ENCODE measurements at regions not wholly inside any gene's neighbourhood (a gene's known extent, or its start where the extent isn't known, plus 50 kb on each side); places are given as distances from the start of the nearest gene placed in this dataset.
"Not testable (repeated sequence)": the region's sequence is repeated elsewhere in the genome, so short reads cannot be mapped to it uniquely, and the experiment has no call there.

DNA sequence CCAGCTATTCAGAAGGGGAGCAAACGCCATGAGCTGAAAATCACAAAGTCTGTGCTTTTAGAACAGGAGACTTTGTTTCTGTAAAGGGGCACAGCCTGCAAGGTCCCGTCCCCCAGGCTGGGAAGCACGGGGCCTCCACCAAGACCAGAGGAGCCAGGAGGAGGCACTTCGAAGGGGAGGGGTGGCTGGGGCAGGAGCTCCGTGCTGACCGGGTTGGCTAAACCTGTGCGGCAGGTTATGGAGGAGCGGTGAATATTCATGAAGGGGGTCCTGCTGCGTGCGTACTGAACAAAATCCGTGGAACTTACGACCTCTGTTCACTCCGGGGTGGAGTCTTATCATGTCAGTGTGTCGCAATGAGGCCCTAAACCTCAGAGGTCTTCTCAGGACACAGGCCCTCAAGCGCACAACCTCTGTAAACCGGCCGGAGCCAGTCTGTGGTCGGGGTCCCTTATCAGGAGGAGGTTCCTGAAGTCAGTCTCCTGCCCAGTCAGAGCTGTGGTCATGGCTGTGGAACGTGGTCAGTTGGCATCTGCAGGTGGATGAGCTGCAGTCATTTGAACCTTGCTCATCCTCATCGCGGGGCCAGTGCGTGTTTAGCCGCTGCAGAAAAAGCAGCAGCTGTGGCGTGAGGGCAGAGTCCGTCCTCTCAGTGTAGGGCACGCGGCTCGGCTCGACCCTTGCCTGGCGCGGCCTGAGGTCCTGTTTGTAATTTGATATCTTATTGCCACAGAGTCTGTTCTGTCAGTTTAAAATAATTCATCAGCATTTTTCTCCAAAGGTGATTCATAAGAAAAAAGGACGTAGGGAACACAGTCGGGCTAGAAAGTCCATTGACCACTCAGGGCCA lies 5507.7 kb upstream of the TPTE start:
- not testable (repeated sequence) for DNase-seq (ENCODE audit: low spot score)

DNA sequence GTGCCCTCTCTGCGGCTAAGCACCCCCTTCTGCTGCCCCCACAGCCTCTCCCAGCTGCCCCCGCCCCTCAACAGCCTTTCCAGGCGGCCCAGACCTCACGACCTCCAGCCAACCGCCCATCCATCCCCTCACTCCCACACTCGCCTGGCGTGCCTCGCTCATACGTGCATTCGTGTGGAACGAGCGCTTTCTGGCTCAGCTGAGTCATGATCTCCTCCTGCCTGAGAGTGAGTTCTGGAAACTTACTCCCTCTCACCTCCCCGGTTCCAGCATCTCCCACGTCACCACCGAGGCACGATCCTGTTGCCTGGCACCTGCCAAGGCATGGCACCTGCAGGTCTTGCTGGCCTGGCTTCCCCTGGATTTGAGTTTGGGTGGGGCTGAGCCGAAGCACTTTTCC lies 5506.2 kb upstream of the TPTE start:
- not testable (repeated sequence) for DNase-seq (ENCODE audit: low spot score)

DNA sequence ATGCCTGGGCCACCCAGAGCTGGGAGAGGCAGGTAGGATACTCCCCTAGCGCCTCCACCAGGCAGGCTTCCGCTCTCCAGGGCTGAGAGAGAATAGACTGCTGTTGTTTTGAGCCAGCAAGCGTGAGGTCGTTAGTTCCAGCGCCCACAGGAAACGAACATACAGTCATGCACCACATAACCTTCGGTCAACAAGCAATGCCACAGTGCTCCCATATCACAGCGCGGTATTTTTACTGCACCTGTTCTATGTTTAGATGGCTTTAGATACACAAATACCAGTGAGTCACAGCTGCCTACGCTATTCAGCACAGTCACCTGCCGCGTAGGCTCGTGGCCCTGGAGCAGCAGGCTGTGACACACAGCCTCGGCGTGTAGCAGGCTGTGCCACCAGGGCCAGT lies 5502.3 kb upstream of the TPTE start:
- not testable (repeated sequence) for DNase-seq (ENCODE audit: low spot score)

DNA sequence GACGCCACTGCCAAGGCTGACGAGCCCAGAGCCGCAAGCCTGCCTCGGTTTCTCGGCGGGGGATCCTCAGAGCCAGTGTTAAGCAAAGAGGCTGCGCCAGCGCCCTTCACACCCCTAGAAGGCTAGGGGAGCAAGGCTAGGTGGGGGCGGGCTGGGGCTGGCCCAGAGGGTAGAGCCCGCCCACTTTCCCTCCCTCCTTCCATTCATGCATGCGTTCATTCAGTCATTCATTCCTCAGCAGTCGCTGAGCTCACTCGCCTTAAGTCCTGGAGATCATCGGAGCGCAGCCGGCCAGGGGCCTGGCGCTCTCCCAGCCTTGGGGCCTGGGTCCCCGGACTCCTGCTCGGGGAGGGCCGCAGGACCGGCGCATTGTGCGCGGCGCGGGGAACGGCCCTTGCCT lies 5499.6 kb upstream of the TPTE start:
- DNase-seq (ENCODE audit: low spot score): not testable (repeated sequence)

DNA sequence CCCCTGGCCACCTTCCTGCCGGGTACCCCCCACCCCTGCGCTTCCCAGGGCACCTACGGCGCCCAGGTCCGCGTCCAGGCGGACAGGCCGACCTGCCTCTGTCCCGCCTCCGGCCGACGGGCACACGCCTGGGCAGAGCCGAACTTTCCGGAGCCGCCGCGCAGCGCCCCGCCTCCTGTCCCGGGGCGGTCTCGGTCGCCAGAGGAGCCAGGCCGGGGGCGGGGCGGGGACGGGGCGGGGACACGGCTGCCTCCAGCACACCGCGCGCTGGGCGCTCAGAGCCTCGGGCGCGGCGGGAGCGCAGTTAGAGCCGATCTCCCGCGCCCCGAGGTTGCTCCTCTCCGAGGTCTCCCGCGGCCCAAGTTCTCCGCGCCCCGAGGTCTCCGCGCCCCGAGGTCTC lies 5499.1 kb upstream of the TPTE start:
- not testable (repeated sequence) for DNase-seq (ENCODE audit: low spot score)

DNA sequence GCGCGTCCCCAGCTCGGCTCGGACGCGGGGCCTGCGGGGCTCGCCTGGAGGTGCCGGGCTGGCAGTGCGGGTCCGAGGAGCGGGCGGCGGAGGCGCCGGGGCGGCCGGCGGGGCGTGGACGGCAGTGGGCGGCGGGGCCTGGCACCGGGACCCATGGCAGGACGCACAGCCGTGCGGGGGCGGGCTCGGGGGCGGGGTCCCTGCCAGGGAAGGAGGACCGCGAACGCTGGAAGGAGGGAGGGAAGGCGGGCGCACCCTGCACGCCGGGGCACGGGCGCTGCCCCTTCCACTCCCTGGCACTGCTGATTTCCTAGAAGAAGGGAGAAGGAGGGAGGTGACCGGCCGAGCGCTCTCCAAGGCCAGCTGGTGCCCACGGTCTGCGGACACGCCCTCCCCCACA lies 5498.6 kb upstream of the TPTE start:
- DNase-seq (ENCODE audit: low spot score): not testable (repeated sequence)

DNA sequence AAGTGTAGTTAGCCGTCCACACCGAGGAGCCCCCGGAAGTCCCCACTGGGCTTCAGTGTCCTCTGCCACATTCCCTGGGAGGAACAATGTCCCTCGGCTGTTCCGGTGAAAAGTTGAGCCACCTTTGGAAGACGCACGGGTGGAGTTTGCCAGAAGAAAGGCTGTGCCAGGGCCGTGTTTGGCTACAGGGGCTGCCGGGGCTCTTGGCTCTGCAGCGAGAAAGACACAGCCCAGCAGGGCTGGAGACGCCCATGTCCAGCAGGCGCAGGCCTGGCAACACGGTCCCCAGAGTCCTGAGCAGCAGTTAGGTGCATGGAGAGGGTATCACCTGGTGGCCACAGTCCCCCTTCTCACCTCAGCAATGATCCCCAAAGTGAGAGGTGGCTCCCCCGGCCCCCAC lies 5486.2 kb upstream of the TPTE start:
- not testable (repeated sequence) for DNase-seq (ENCODE audit: low spot score)

DNA sequence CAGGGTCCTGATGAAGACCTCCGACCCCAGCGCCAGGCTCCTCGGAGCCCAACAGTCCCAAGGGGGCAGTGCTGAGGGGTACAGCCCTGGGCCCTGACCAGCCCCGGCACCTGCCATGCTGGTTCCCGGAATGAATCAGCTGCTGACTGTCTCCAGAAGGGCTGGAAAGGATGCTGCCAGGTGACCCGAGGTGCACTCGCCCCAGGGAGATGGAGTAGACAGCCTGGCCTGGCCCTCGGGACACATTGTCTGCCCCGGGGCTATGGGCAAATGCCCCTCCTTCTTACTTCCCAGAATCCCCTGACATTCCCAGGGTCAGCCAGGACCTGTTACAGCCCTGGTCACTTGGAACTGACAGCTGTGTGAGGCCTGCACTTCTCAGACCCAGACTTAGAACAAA lies 5485.8 kb upstream of the TPTE start:
- not testable (repeated sequence) for DNase-seq (ENCODE audit: low spot score)

DNA sequence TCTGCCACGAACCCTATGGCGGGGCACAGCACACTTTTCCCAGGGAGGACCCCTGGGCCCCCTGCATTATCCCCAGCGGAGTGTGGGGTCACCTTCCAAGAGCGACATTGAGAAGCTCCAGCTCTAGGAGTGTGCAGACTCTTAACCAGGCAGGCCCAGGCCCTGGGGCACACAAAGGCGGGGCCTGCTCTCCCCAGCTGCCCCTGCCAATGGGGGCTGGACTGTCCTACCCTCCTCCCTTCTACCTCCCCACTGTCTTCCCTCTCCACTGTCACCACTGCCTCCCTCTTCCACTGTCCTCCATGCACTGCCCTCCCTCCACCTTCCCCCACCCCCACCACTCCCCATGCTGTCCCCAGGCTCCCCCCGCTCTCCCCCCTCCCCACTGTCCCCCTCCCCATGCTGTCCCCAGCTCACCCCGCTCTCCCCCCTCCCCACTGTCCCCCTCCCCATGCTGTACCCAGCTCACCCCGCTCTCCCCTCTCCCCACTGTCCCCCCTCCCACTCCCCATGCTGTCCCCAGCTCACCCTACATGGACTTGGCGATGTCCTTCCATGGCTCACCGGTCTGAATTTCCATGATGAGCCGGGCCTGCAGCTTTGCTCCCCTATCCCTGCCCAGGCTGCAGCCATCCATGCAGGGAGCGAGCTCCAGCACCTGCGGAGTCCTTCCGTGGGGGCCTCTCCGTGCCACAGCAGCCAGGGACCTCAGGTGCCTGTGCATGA lies 5483.6 kb upstream of the TPTE start:
- DNase-seq (ENCODE audit: low spot score): not testable (repeated sequence)

DNA sequence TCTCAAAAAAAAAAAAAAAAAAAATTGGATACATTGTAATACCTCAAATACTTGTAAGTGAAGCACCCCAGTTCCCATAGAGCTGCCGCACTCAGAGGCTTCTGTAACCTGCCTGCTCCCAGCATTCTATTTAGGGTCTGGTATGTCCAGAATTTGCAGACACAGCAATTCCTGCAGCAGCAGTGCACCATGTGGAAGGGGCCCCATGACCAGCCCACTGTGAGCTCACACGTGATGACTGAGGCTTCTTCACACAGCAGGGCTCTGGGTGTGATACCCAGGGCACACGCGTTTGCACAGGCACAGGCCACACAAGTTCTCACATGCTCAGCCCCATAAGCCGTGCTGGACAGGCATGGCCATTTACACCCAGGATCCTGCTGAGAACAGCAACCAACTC lies 5481.5 kb upstream of the TPTE start:
- DNase-seq (ENCODE audit: low spot score): not testable (repeated sequence)

DNA sequence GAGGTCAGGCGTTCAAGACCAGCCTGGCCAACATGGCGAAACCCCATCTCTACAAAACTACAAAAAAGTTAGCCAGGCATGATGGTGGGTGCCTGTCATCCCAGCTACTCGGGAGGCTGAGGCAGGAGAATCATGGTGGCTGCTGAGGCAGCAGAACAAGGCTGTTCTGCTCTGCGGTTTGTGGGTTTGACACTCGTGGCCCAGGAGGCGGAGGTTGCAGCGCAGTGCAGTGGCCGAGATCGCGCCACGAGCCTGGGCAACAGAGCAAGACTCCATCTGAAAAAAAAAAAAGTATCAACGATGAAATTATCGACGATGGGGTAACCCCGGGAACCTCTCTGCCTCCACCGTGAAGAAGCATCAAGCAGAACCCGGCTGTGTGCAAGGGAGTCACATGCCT lies 5478.8 kb upstream of the TPTE start:
- not testable (repeated sequence) for DNase-seq (ENCODE audit: low spot score)

DNA sequence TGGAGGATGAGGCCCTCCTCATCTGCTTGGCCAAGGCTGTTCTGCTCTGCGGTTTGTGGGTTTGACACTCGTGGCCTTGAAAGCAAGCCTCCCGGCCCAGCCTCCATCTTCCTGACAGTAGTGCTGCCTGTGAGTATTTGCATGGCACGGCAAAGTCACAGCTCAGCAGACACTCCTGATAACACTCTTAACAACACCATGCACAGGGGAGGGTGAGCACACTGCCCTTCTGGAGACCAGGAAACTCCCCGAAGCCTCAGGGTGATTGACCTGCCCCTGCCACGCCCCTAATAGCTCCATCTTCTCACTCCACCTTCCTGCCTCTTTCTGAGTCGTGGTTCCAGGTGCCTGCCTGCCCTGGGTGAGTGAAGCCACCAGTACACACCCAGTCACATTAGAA lies 5476.6 kb upstream of the TPTE start:
- not testable (repeated sequence) for DNase-seq (ENCODE audit: low spot score)

DNA sequence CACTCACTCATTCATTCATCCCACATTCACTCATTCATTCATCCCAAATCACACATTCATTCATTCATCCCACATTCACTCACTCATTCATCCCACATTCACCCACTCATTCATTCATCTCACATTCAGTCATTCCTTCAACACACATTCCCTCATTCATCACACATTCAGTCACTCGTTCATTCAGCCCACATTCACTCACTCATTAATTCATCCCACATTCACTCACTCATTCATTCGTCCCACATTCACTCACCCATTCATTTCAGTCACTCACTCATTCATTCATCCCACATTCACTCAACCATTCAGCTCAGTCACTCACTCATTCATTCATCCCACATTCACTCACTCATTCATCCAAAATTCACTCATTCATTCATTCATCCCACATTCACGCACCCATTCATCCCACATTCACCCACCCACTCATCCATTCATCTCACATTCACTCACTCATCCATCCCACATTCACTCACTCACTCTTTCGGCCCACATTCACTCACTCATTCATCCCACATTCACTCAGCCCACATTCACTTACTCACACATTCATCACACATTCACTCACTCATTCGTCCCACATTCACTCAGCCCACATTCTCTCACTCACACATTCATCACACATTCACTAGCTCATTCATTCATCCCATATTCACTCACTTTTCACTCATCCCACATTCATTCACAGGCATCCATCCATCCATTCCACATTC lies 5469.9 kb upstream of the TPTE start:
- not testable (repeated sequence) for DNase-seq (ENCODE audit: low spot score)

DNA sequence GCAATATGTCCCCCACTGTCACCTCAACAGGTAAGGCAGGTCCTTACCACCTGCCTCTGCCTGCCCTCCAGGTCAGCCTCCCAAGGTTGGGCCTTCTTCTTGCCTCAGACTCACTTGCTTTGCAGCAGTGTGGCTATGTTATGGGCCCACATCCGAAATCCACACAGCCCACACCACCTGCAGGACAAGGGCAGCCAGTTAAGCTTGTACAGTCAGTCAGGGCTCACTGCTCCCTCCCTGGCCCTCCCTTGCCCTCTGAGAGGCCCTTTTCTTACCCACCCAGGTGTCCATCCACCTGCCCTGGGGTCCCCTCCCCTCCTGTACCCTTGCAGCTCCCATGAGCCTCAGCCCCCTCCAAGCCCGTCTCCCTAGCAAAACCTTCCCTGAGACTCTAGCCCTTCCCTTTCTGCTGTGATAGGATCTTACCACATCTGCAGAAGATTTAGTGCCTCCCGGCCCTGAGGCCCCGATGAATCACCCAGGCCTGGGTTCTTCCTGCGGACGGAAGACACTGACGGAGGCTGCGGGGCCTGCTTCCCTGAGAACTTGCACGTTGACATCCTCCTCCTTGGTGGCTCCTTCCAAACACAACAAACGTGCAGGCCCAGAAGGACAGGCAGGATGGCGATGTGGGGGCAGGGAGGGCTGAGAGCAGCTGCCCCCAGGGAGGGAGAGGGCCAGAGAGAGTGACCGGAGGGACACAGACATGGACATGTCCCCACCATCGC lies 5466.2 kb upstream of the TPTE start:
- DNase-seq (ENCODE audit: low spot score): not testable (repeated sequence)

DNA sequence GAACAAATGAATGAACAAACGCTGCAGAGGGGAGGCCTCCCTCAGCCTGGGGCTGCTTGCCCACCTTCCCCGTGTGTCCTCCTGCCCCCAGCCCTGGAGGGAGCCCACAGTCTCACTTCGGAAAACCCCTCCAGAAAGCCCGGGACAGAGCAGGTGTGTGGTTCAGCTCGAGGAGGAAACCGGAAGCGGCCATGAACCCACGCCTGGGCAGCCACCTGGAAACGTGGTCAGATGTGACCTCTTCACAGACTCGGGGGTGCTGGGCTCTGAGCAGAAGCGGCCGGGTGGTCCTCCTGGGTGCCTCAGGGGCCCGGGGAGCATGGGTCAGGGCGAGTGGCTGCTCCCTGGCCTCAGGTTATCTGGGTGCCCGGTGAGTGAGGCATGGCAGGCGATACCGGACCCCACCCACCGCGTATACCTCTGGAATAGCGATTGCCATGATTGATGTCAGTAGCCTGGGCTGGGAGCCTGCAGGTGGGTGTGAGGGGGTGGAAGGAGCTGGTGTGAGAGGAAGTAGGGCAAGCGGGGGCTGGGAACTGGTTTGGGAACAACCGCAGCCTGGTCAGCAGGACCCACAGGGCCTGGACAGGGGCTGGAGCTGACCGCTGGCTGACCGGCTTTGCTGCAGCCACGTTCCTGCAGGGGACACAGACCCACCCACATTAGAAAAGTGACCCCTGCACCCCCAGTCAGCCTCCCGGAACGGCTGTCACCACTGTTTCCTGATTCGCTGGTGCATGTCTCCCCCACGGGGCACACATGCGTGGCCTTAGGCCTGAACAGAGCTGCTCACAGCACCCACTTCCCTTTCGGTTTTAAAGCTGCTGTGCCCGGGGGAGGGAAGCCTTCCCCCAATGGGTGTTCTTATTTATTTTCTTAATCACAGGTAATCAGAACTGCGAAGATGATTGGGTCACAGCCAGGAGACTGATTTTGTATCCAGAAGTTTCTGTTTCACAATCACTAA lies 5465.1 kb upstream of the TPTE start:
- DNase-seq (ENCODE audit: low spot score): not testable (repeated sequence)

DNA sequence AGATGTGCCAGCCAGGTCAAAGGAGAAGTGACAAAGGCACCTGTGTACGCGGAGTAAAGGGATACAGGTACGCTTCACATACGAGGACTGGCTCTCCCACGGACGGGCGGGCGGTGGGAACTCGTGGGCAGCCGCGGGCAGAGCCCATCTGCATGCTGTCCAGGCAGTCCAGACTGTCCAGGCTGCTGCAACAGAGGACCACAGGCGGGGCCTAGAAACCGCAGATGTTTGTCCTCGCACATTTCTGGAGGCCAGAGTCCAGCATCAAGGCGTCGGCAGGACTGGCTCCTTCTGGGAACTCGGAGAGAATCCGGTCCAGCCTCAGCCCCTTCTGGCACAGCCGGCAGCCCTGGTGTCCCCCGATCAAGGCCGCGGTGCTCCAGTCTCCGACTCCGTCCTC lies 5464.3 kb upstream of the TPTE start:
- DNase-seq (ENCODE audit: low spot score): not testable (repeated sequence)

DNA sequence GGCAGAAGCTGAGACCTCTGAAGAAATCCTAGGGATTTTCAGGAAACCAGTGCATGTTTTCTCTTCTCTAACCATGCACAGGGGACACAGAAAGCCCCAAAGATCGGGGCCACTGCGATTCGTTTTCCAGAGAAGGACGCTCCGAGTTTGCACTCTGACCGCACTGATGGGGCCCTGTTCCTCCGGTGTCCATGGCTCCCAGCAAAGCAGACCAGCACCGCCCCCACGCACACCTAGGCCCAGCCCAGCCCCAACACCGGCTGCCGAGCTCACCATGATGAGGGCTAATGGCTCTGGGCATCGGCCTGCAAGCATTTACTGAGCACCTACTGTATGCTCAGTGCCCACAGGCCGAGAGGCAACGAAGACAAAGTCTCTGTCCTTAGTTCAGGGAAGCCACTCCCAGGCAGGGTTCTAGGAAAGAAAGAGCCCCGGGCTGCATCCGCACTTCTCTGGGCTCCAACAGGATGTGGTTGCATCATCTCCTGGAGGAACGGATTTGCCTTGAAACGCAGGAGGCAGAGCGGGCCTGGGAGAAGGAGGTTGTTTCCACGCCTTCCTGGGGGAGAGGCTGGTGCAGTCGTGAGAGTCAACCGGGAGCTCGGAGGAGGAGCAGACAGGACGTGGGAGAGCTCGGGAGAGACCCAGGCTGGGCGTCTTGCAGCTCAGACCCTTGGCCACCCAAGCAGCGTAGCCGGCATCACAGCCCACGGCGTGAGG lies 5460.9 kb upstream of the TPTE start:
- not testable (repeated sequence) for DNase-seq (ENCODE audit: low spot score)

DNA sequence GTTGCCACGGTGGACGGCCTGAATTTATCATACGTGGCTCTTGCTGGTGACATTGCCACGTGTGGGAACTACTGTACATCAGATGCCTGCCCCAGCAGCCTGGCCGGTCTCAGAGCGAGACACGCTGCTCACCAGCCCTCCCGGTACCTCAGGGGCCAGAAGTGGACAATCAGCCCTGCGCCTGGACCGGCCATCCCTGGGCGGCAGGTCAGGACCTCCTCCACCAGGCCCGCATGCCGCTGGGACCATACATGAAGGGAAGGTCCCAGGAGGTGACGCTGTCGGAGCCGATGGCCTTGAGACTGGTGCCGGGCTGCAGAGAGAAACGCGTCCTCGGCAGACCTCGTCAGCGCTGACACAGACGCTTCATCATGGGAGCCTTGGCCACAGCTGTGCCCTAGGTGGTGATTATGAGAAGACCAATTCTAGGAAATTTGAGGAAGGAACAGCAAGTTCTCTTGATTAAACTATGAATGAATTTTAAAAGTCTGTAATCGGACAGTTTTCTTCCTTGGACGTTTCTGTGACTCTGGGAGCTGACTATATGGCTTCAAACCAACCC lies 5456.7 kb upstream of the TPTE start:
- not testable (repeated sequence) for DNase-seq (ENCODE audit: low spot score)

Data from hematopoietic multipotent progenitor cell treated with erythropoietin and hydrocortisone succinate and interleukin-3 and kit ligand, for 15 days (in vitro differentiated cells).